DND-41 (cell line): ENCODE measurements at regions not wholly inside any gene's neighbourhood (a gene's known extent, or its start where the extent isn't known, plus 50 kb on each side); places are given as distances from the start of the nearest gene placed in this dataset.

Source experiments
- CTCF ChIP-seq: IDR thresholded peaks from 2 replicates; pipeline ENCODE4 v1.5.1; 2012; ENCODE audit warnings: borderline replicate concordance, low read length, moderate library complexity, mild to moderate bottlenecking; ENCODE audit not compliant: poor library complexity, severe bottlenecking; ENCODE audit errors: extremely low read depth
- EZH2 ChIP-seq: IDR thresholded peaks from 3 replicates; pipeline ENCODE4 v1.6.1; 2012; ENCODE audit warnings: borderline replicate concordance, low read depth, mild to moderate bottlenecking, moderate library complexity, low read length, inconsistent platforms; ENCODE audit not compliant: severe bottlenecking

- TF ChIP-seq CTCF: no peak
- TF ChIP-seq EZH2: no peak
These were observed 267.7 kb downstream of the PLOD2 start for GRCh38 chr3:145893331-145893730.
